T-helper 2 cell treated with Interferon-gamma antibody and Interleukin-4, amounts not matched to agents 5 μg/mL and 100 μg/mL, for 36 hours (primary cell): ENCODE measurements at regions not wholly inside any gene's neighbourhood (a gene's known extent, or its start where the extent isn't known, plus 50 kb on each side); places are given as distances from the start of the nearest gene placed in this dataset.

Experiments used
- DNase-seq: peaks from one replicate; pipeline ENCODE4 v3.0.0; 2021; ENCODE audit warnings: low spot score
- H3K27ac Mint-ChIP-seq: one replicate; pipeline ENCODE4 v1.8.0; 2021; ENCODE audit warnings: mild to moderate bottlenecking, mixed read lengths
- H3K27me3 Mint-ChIP-seq: one replicate; pipeline ENCODE4 v1.8.0; 2021; ENCODE audit warnings: low read depth, mixed read lengths
- H3K36me3 Mint-ChIP-seq: one replicate; pipeline ENCODE4 v1.8.0; 2021; ENCODE audit warnings: low read depth, mixed read lengths
- H3K4me1 Mint-ChIP-seq: one replicate; pipeline ENCODE4 v1.8.0; 2021; ENCODE audit warnings: low read depth, mixed read lengths
- H3K4me3 Mint-ChIP-seq: one replicate; pipeline ENCODE4 v1.8.0; 2022; ENCODE audit warnings: mild to moderate bottlenecking, moderate library complexity, mixed read lengths
- H3K9me3 Mint-ChIP-seq: one replicate; pipeline ENCODE4 v1.8.0; 2021; ENCODE audit warnings: mixed read lengths

DNA sequence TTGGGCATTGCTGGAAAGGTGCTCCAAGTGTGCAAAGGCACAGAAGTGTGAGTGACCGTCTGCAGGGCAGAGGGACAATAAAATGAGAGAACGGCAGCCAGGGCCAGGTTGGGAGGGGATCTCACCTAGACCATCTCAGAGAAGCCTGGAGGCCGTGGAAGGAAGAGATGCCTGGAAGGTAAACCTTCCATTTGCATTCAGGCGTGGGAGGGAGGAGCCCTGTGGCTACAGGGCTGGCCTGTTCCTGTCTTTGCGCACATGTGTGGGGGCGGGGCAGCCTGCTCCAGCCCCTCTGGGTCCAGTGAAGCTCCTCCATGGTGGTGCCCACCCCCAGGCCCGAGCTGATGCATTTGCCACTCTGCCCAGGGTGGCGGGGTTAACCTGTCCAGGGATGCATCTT, 473.6 kb upstream of the MGMT start:
- no peaks in the 10 kb centered on the region for H3K27me3 Mint-ChIP-seq
- no peak for DNase-seq
- H3K4me3 Mint-ChIP-seq: no peak overlapping the region
- no peaks in the 10 kb centered on the region for H3K36me3 Mint-ChIP-seq
- no peaks in the 10 kb centered on the region for H3K9me3 Mint-ChIP-seq
- H3K4me1 Mint-ChIP-seq: no peaks in the 10 kb centered on the region
- no peak overlapping the region for H3K27ac Mint-ChIP-seq

GRCh38 chr10:128993911-128994538, 473.0 kb upstream of the MGMT start:
- H3K4me1 Mint-ChIP-seq: no peaks in the 10 kb centered on the region
- no peaks in the 10 kb centered on the region for H3K36me3 Mint-ChIP-seq
- H3K27ac Mint-ChIP-seq: no peak overlapping the region
- H3K4me3 Mint-ChIP-seq: no peak overlapping the region
- DNase-seq: no peak
- no peaks in the 10 kb centered on the region for H3K9me3 Mint-ChIP-seq
- H3K27me3 Mint-ChIP-seq: no peaks in the 10 kb centered on the region

- Mint-ChIP-seq H3K27me3 (no peaks in the 10 kb centered on the region), H3K36me3 (no peaks in the 10 kb centered on the region), H3K9me3 (no peaks in the 10 kb centered on the region), H3K4me1 (no peaks in the 10 kb centered on the region), H3K4me3 (no peak overlapping the region), H3K27ac (no peak overlapping the region)
- no peak for DNase-seq
Observed at GRCh38 chr10:128994598-128995143, 472.4 kb upstream of the MGMT start.

DNA sequence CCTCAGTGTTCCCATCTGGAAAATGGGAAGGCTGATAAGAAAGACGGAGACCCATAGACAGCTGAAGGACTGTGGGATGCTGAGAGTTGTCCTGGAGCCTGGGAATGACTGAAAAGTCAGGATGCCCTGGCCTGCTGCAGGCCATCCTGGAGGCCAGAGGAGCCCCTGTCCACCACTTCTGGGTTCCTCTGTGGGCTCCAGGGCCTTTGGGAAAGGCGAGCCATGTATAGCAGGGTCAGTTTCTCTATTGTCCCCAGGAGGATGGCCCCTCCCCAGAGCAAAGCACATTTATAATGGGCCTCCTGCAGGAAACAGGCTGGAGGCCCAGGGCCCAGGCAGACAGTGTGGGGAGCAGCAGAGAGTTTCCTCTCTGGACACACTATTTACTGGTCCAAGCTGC, 471.4 kb upstream of the MGMT start:
- no peaks in the 10 kb centered on the region for H3K9me3 Mint-ChIP-seq
- no peak overlapping the region for H3K4me3 Mint-ChIP-seq
- H3K4me1 Mint-ChIP-seq: no peaks in the 10 kb centered on the region

GRCh38 chr10:128996092-128996491, 470.9 kb upstream of the MGMT start:
- no peak overlapping the region for H3K4me3 Mint-ChIP-seq
- no peak overlapping the region for H3K27ac Mint-ChIP-seq
- no peaks in the 10 kb centered on the region for H3K9me3 Mint-ChIP-seq
- no peaks in the 10 kb centered on the region for H3K27me3 Mint-ChIP-seq
- DNase-seq: no peak
- no peaks in the 10 kb centered on the region for H3K4me1 Mint-ChIP-seq
- no peaks in the 10 kb centered on the region for H3K36me3 Mint-ChIP-seq

More for the DNA sequence above, 471.4 kb upstream of the MGMT start:
- H3K36me3 Mint-ChIP-seq: no peaks in the 10 kb centered on the region
- DNase-seq: no peak
- no peak overlapping the region for H3K27ac Mint-ChIP-seq
- H3K27me3 Mint-ChIP-seq: no peaks in the 10 kb centered on the region

GRCh38 chr10:128998101-128998805, 468.8 kb upstream of the MGMT start:
- Mint-ChIP-seq H3K4me1 (no peaks in the 10 kb centered on the region), H3K36me3 (no peaks in the 10 kb centered on the region), H3K4me3 (no peak overlapping the region), H3K27ac (no peak overlapping the region), H3K27me3 (no peaks in the 10 kb centered on the region), H3K9me3 (no peaks in the 10 kb centered on the region)
- no peak for DNase-seq

- Mint-ChIP-seq H3K27me3 (no peaks in the 10 kb centered on the region), H3K27ac (no peak overlapping the region), H3K4me1 (no peaks in the 10 kb centered on the region), H3K36me3 (no peaks in the 10 kb centered on the region), H3K9me3 (peaks cover 4% of the 10 kb centered on the region), H3K4me3 (no peak overlapping the region)
- no peak for DNase-seq
Observed at GRCh38 chr10:129004398-129004797, 462.6 kb upstream of the MGMT start.

DNA sequence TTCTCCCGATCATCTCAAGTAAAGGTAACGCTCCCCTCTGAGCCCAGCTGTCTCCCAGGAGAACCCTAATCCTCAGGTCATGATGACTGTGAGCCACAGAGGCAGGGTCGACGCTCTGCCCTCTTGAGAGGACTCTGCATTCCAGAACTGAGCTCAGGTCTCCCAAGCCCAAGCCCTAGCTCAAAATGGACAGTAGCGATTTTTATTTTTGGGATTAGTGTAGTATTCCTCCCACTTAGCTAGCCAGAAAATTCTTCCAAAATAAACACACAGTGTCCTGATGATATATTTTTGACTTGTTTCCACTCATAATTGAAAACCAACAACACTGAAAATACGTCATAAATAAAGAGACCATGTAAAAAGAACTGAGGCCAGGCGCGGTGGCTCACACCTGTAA, 462.0 kb upstream of the MGMT start:
- no peaks in the 10 kb centered on the region for H3K27me3 Mint-ChIP-seq
- H3K9me3 Mint-ChIP-seq: peaks cover 4% of the 10 kb centered on the region
- no peak for DNase-seq
- no peak overlapping the region for H3K4me3 Mint-ChIP-seq
- H3K27ac Mint-ChIP-seq: no peak overlapping the region
- no peaks in the 10 kb centered on the region for H3K36me3 Mint-ChIP-seq
- H3K4me1 Mint-ChIP-seq: no peaks in the 10 kb centered on the region

DNA sequence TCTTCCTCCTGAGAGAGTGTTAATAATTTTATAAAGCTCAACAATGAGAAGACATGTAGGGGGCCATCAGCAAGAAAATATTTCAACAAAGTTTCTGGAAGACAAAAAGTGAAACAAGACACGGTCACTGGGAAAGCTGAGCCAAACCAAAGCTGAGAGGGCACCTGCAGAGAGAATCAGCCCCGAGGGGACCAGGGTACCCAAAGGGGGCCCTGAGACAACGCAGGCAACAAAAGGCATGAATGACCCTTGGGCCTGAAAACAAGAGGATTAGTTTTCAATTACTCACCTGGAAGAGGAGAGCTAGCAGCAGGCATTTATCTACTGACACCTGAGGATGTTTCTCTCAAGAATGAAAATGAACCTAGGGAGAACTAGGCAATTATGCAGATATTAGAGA, 461.2 kb upstream of the MGMT start:
- Mint-ChIP-seq H3K4me1 (no peaks in the 10 kb centered on the region), H3K27me3 (no peaks in the 10 kb centered on the region), H3K9me3 (peaks cover 4% of the 10 kb centered on the region), H3K4me3 (no peak overlapping the region), H3K36me3 (no peaks in the 10 kb centered on the region), H3K27ac (no peak overlapping the region)
- DNase-seq: no peak

GRCh38 chr10:129018511-129018910, 448.5 kb upstream of the MGMT start:
- Mint-ChIP-seq H3K4me3 (no peak overlapping the region), H3K4me1 (no peaks in the 10 kb centered on the region), H3K27me3 (no peaks in the 10 kb centered on the region), H3K9me3 (no peaks in the 10 kb centered on the region), H3K27ac (no peak overlapping the region), H3K36me3 (no peaks in the 10 kb centered on the region)
- DNase-seq: no peak

DNA sequence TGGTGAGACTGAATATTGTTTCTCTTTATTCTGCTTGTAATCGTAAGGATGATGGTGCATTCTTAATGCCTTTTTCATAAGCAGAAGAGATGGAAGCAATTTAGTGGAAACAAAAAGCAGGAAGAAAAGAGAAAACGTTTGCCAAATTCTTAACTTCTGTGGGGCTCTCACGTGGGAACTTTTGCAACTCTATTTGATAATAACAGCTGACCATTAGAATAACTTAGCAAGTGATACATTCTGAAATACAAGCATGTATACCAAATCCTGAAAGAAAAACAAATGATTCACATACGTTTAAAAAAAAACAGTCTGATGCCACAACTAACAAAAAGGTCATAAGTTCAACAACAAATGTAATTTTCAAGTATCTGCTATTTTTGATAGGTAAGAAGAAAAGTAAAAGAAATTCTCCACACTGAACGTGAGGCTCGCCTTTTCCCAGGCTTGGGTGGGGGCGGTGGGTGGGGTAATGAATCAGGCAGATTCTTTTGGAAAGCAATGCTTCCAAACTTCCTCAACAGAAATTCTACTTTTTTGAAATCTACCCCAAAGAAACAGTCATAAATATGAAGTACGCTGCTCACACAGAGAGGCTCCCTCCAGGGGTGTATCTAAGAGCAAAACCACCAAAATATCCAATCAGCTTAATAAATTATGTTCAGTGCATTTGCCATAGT, 446.2 kb upstream of the MGMT start:
- H3K27ac Mint-ChIP-seq: no peak overlapping the region
- DNase-seq: no peak
- H3K4me3 Mint-ChIP-seq: no peak overlapping the region
- no peaks in the 10 kb centered on the region for H3K9me3 Mint-ChIP-seq
- no peaks in the 10 kb centered on the region for H3K4me1 Mint-ChIP-seq
- no peaks in the 10 kb centered on the region for H3K27me3 Mint-ChIP-seq
- H3K36me3 Mint-ChIP-seq: no peaks in the 10 kb centered on the region

DNA sequence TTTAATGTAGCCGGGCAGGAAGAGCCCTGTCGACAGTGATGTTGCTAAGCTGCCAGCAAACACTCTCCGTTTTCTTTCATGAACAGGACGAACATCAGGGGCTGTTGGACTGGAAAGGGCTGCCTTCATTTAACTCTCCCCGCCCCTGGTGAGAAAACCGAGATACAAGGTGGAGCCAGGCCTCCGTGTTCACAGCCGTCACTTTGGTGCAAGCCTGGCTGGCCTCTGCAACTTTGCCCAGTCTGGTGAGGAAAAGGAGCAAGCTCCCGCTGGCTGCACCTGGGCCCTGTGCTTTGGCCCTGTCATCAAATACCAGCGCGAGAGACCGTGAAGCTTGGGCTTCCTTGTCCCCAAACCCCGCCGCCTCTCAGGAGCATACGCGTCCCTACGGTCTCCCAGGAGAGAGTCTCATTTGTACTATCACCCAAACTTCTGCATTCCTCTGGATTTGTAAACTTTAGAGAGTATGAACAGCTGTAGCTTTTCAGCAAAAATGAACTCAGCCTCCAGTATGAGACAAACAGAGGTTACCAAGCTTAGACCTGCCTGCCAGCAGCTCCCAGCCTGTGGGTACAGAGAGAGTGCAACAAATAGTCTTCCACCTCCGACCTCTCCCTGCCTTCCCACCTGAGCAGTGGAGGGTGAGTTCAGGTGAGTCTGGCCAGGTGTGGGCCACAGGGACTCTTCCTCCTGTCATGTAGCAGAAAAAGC, 445.3 kb upstream of the MGMT start:
- Mint-ChIP-seq H3K4me3 (no peak overlapping the region), H3K36me3 (no peaks in the 10 kb centered on the region), H3K4me1 (no peaks in the 10 kb centered on the region), H3K27me3 (peaks cover 3% of the 10 kb centered on the region), H3K9me3 (no peaks in the 10 kb centered on the region), H3K27ac (no peak overlapping the region)
- DNase-seq: no peak

- Mint-ChIP-seq H3K9me3 (no peaks in the 10 kb centered on the region), H3K4me1 (no peaks in the 10 kb centered on the region), H3K4me3 (no peak overlapping the region), H3K36me3 (no peaks in the 10 kb centered on the region), H3K27me3 (peaks cover 5% of the 10 kb centered on the region), H3K27ac (no peak overlapping the region)
- no peak for DNase-seq
Observed at GRCh38 chr10:129023082-129023481, 444.0 kb upstream of the MGMT start.

- DNase-seq: no peak
- H3K4me1 Mint-ChIP-seq: no peaks in the 10 kb centered on the region
- H3K27ac Mint-ChIP-seq: no peak overlapping the region
- H3K36me3 Mint-ChIP-seq: no peaks in the 10 kb centered on the region
- H3K9me3 Mint-ChIP-seq: no peaks in the 10 kb centered on the region
- no peak overlapping the region for H3K4me3 Mint-ChIP-seq
- peaks cover 5% of the 10 kb centered on the region for H3K27me3 Mint-ChIP-seq
Observed at GRCh38 chr10:129024046-129024445, 443.0 kb upstream of the MGMT start.
